Spleen (tissue), 11 donors: ENCODE measurements at regions not wholly inside any gene's neighbourhood (a gene's known extent, or its start where the extent isn't known, plus 50 kb on each side); places are given as distances from the start of the nearest gene placed in this dataset.

Source experiments
- DNase-seq: peaks from one replicate; pipeline ENCODE4 v3.0.0-alpha.2; 2020
- H3K27ac ChIP-seq, 8 donors: fragments of 200-600 bp; sonication (generic) in 7 of 8; 1 replicate in 4 of 8; 2 replicates in 4 of 8; pipeline versions ENCODE4 v1.5.0 to v1.8.0; 2016 to 2021; ENCODE audit warnings: inconsistent platforms in 4 of 8, mild to moderate bottlenecking in 4 of 8, moderate library complexity in 1 of 8
- H3K27me3 ChIP-seq, 7 donors: fragments of 200-600 bp; sonication (generic) in 6 of 7; replicated peaks in 1 of 7; 1 replicate in 4 of 7; 2 replicates in 3 of 7; pipeline versions ENCODE4 v1.5.0 to v1.8.0; 2016 to 2021; ENCODE audit warnings: inconsistent platforms in 3 of 7, mild to moderate bottlenecking in 1 of 7
- H3K36me3 ChIP-seq, 6 donors: fragments of 200-600 bp; sonication (generic) in 5 of 6; 1 replicate in 4 of 6; 2 replicates in 2 of 6; pipeline versions ENCODE4 v1.5.0 to v1.8.0; 2016 to 2021; ENCODE audit warnings: inconsistent platforms in 2 of 6
- H3K4me1 ChIP-seq, 6 donors: fragments of 200-600 bp; sonication (generic) in 5 of 6; 1 replicate in 3 of 6; 2 replicates in 3 of 6; pipeline versions ENCODE4 v1.5.0 to v1.8.0; 2016 to 2021; ENCODE audit warnings: inconsistent platforms in 3 of 6
- H3K4me3 ChIP-seq, 8 donors: fragments of 200-600 bp; sonication (generic) in 7 of 8; 1 replicate in 4 of 8; 2 replicates in 4 of 8; pipeline versions ENCODE4 v1.5.0 to v1.8.0; 2016 to 2021; ENCODE audit warnings: inconsistent platforms in 4 of 8, mild to moderate bottlenecking in 4 of 8, moderate library complexity in 2 of 8
- H3K9me3 ChIP-seq, 8 donors: fragments of 200-600 bp; sonication (generic) in 7 of 8; 1 replicate in 4 of 8; 2 replicates in 4 of 8; pipeline versions ENCODE4 v1.5.0 to v1.8.0; 2016 to 2021; ENCODE audit warnings: inconsistent platforms in 4 of 8
- CTCF ChIP-seq, 11 experiments: fragments of 200-600 bp in 7 of 11; fragments of 450-650 bp in 4 of 11; sonication (generic) in 4 of 11; IDR thresholded peaks in 8 of 11; conservative IDR thresholded peaks in 3 of 11; 1 replicate in 7 of 11; 2 replicates in 4 of 11; pipeline versions ENCODE4 v1.4.0 to v1.8.0; 2016 to 2021; ENCODE audit warnings: antibody characterized with exemption in 11 of 11, inconsistent platforms in 4 of 11, mild to moderate bottlenecking in 1 of 11
- POLR2A ChIP-seq, 3 donors: fragments of 450-650 bp; IDR thresholded peaks; one replicate each; pipeline ENCODE4 v1.5.1; 2017; ENCODE audit warnings: antibody characterized with exemption in 3 of 3, mild to moderate bottlenecking in 1 of 3
- POLR2AphosphoS5 ChIP-seq, 3 donors: sonication (generic); formaldehyde crosslinking; IDR thresholded peaks; one replicate each; pipeline ENCODE4 v1.5.1; 2017; ENCODE audit warnings: antibody characterized with exemption in 3 of 3
- WGBS, 5 donors: extraction: QIAGEN DNeasy Blood & Tissue Kit in 3 of 5; methylation state at CpG; one replicate each; pipeline versions ENCODE4 v1.1.5 to v1.1.7; 2013 to 2018; 5-methylcytosine and 5-hydroxymethylcytosine counted together
- intact Hi-C: fragments of 100-400 bp; cut with DNase I; formaldehyde crosslinking; loops from one replicate; pipeline ENCODE4 v1.15.0; 2023; ENCODE audit warnings: low total_unique reads
- donor health status: healthy with polysubstance abuse.
- donor health status: DM: no; HTN: no; CAD: no; lungs with moderate emphysema.
- donor health status: DM: no; HTN: no; CAD: no.
- donor health status: Bipolar disorder and iron deficiency.
- donor health status: healthy.
- donor health status: DM: no; HTN: no; CAD: no.
- donor health status: DM: yes; HTN: yes; CAD: no.

- Histone ChIP-seq H3K27me3 (no peaks in the 10 kb centered on the region), H3K27ac (no peak overlapping the region), H3K36me3 (no peaks in the 10 kb centered on the region), H3K9me3 (peaks cover 0 to 5% (median 0%) of the 10 kb centered on the region in 8 donors), H3K4me3 (no peak overlapping the region), H3K4me1 (peaks cover 0 to 3% (median 0%) of the 10 kb centered on the region in 6 donors)
- TF ChIP-seq POLR2A (IDR thresholded peaks at IDR 0.05) (no peak), POLR2AphosphoS5 (IDR thresholded peaks at IDR 0.05) (no peak), CTCF (IDR thresholded peaks at IDR 0.05 in 8 of 11, conservative IDR thresholded peaks at IDR 0.05 in 3 of 11) (no peak)
- intact Hi-C loops = no loop called here
- DNase-seq = no peak
- WGBS, 5 donors = 72 to 93% (median 83%) methylated on average over 1 of the region's 1 CpG
Observed at GRCh38 chr6:147970970-147971369, 371.7 kb upstream of the SASH1 start.

GRCh38 chr6:147972448-147972847 lies 370.2 kb upstream of the SASH1 start:
- H3K36me3 ChIP-seq = no peaks in the 10 kb centered on the region
- peaks cover 0 to 3% (median 0%) of the 10 kb centered on the region in 6 donors for H3K4me1 ChIP-seq
- intact Hi-C loops = no loop called here
- 70 to 86% (median 75%) methylated on average over 5 of the region's 5 CpGs for WGBS, 5 donors
- no peak overlapping the region for H3K4me3 ChIP-seq
- H3K27me3 ChIP-seq = no peaks in the 10 kb centered on the region
- no peak for TF ChIP-seq POLR2AphosphoS5 (IDR thresholded peaks at IDR 0.05)
- no peak for TF ChIP-seq CTCF (IDR thresholded peaks at IDR 0.05 in 8 of 11, conservative IDR thresholded peaks at IDR 0.05 in 3 of 11)
- no peak for TF ChIP-seq POLR2A (IDR thresholded peaks at IDR 0.05)
- no peak overlapping the region for H3K27ac ChIP-seq
- no peak for DNase-seq
- H3K9me3 ChIP-seq = peaks cover 0 to 5% (median 0%) of the 10 kb centered on the region in 8 donors

- no peak for DNase-seq
- Histone ChIP-seq H3K27ac (no peak overlapping the region), H3K27me3 (no peaks in the 10 kb centered on the region), H3K4me1 (peaks cover 0 to 3% (median 0%) of the 10 kb centered on the region in 6 donors), H3K36me3 (no peaks in the 10 kb centered on the region), H3K4me3 (no peak overlapping the region), H3K9me3 (peaks cover 0 to 5% (median 0%) of the 10 kb centered on the region in 8 donors)
- TF ChIP-seq POLR2A (IDR thresholded peaks at IDR 0.05) = no peak
- no peak for TF ChIP-seq POLR2AphosphoS5 (IDR thresholded peaks at IDR 0.05)
- TF ChIP-seq CTCF (IDR thresholded peaks at IDR 0.05 in 8 of 11, conservative IDR thresholded peaks at IDR 0.05 in 3 of 11) = no peak
- 73 to 87% (median 84%) methylated on average over 5 of the region's 5 CpGs for WGBS, 5 donors
- intact Hi-C loops = no loop called here
Observed at GRCh38 chr6:147973806-147974205, 368.8 kb upstream of the SASH1 start.

GRCh38 chr6:147974376-147974775 lies 368.3 kb upstream of the SASH1 start:
- Histone ChIP-seq H3K27ac (no peak overlapping the region), H3K9me3 (peaks cover 0 to 5% (median 0%) of the 10 kb centered on the region in 8 donors), H3K36me3 (no peaks in the 10 kb centered on the region), H3K4me1 (peaks cover 0 to 3% (median 0%) of the 10 kb centered on the region in 6 donors), H3K4me3 (no peak overlapping the region), H3K27me3 (no peaks in the 10 kb centered on the region)
- intact Hi-C loops = no loop called here
- DNase-seq = no peak
- TF ChIP-seq CTCF (IDR thresholded peaks at IDR 0.05 in 8 of 11, conservative IDR thresholded peaks at IDR 0.05 in 3 of 11) (no peak), POLR2AphosphoS5 (IDR thresholded peaks at IDR 0.05) (no peak), POLR2A (IDR thresholded peaks at IDR 0.05) (no peak)
- 66 to 83% (median 77%) methylated on average over 4 of the region's 4 CpGs for WGBS, 5 donors
